DOHH2 (cell line): ENCODE measurements at regions not wholly inside any gene's neighbourhood (a gene's known extent, or its start where the extent isn't known, plus 50 kb on each side); places are given as distances from the start of the nearest gene placed in this dataset.
"Not testable (repeated sequence)": the region's sequence is repeated elsewhere in the genome, so short reads cannot be mapped to it uniquely, and the experiment has no call there.

Experiments used
- EZH2phosphoT487 ChIP-seq: fragments of 200-600 bp; sonication (generic); IDR thresholded peaks from 2 replicates; pipeline ENCODE4 v1.6.1; 2017; ENCODE audit warnings: borderline replicate concordance, mild to moderate bottlenecking, antibody characterized with exemption, low read length, moderate library complexity, mixed read lengths
- TF ChIP-seq, protein P1 (sequence below): fragments of 200-600 bp; sonication (generic); IDR thresholded peaks from one replicate; pipeline ENCODE4 v1.5.1; 2014; ENCODE audit warnings: antibody characterized with exemption, mild to moderate bottlenecking, low read depth, low read length; ENCODE audit not compliant: poor library complexity, severe bottlenecking

DNA sequence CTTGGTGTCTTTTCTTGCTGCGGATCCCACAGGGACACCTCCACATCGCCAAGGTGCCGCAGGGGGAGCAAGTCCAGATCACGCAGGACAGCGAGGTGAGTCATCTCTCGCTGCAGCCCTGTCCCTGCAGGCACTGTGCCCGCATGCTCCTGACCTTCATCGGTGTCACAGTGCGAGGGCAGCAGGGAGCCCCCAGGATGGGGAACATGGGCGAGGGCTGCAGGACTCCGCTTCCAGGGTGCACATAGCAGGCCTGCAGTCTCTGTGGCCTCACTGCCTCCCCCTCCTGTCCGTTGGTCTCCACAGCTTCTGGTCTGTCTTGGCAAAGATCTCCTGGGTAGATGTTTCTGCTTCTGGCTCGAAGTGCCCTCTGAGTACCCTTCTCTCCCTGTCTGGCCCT lies 71.2 kb upstream of the CRYM start:
- TF ChIP-seq, protein P1, sequence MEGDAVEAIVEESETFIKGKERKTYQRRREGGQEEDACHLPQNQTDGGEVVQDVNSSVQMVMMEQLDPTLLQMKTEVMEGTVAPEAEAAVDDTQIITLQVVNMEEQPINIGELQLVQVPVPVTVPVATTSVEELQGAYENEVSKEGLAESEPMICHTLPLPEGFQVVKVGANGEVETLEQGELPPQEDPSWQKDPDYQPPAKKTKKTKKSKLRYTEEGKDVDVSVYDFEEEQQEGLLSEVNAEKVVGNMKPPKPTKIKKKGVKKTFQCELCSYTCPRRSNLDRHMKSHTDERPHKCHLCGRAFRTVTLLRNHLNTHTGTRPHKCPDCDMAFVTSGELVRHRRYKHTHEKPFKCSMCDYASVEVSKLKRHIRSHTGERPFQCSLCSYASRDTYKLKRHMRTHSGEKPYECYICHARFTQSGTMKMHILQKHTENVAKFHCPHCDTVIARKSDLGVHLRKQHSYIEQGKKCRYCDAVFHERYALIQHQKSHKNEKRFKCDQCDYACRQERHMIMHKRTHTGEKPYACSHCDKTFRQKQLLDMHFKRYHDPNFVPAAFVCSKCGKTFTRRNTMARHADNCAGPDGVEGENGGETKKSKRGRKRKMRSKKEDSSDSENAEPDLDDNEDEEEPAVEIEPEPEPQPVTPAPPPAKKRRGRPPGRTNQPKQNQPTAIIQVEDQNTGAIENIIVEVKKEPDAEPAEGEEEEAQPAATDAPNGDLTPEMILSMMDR: not testable (repeated sequence)
- TF ChIP-seq EZH2phosphoT487: not testable (repeated sequence)
